BE2C (cell line): ENCODE measurements at regions not wholly inside any gene's neighbourhood (a gene's known extent, or its start where the extent isn't known, plus 50 kb on each side); places are given as distances from the start of the nearest gene placed in this dataset.

Experiments
- DNase-seq: peaks from one replicate; pipeline ENCODE4 v3.0.0-alpha.2; 2020
- H3K27me3 ChIP-seq: fragments of 250-450 bp; sonication (Bioruptor Pico); 2 replicates; pipeline ENCODE4 v1.5.1; 2020; ENCODE audit warnings: mild to moderate bottlenecking
- H3K36me3 ChIP-seq: fragments of 250-450 bp; sonication (Bioruptor Pico); 2 replicates; pipeline ENCODE4 v1.5.1; 2020; ENCODE audit warnings: mild to moderate bottlenecking
- H3K4me1 ChIP-seq: fragments of 250-450 bp; sonication (Bioruptor Pico); 2 replicates; pipeline ENCODE4 v1.5.1; 2020
- H3K4me3 ChIP-seq: 2 replicates; pipeline ENCODE4 v1.5.1; 2011; ENCODE audit warnings: low read depth, low read length
- H3K9me3 ChIP-seq: fragments of 250-450 bp; sonication (Bioruptor Pico); 2 replicates; pipeline ENCODE4 v1.5.1; 2020
- CTCF ChIP-seq: IDR thresholded peaks from 2 replicates; pipeline ENCODE4 v1.5.1; 2012; ENCODE audit warnings: mild to moderate bottlenecking, low read depth, low read length

GRCh38 chr5:34587355-34588241, 68.5 kb upstream of the RAI14 start:
- no peak for DNase-seq
- Histone ChIP-seq H3K36me3 (no peaks in the 10 kb centered on the region), H3K9me3 (no peaks in the 10 kb centered on the region), H3K4me3 (no peak overlapping the region), H3K4me1 (no peaks in the 10 kb centered on the region), H3K27me3 (no peaks in the 10 kb centered on the region)
- TF ChIP-seq CTCF, result no peak

- no peak for TF ChIP-seq CTCF
- no peak for DNase-seq
- H3K27me3 ChIP-seq, result no peaks in the 10 kb centered on the region
- no peaks in the 10 kb centered on the region for H3K9me3 ChIP-seq
- H3K36me3 ChIP-seq, result no peaks in the 10 kb centered on the region
- H3K4me3 ChIP-seq, result no peak overlapping the region
- H3K4me1 ChIP-seq, result no peaks in the 10 kb centered on the region
These were observed 66.3 kb upstream of the RAI14 start for GRCh38 chr5:34589832-34590231.

- Histone ChIP-seq H3K4me1 (no peaks in the 10 kb centered on the region), H3K27me3 (no peaks in the 10 kb centered on the region), H3K36me3 (no peaks in the 10 kb centered on the region), H3K9me3 (no peaks in the 10 kb centered on the region), H3K4me3 (no peak overlapping the region)
- no peak for DNase-seq
- TF ChIP-seq CTCF, result no peak
These were observed 64.4 kb upstream of the RAI14 start for GRCh38 chr5:34591723-34592122.

- no peak for DNase-seq
- no peaks in the 10 kb centered on the region for H3K27me3 ChIP-seq
- H3K4me3 ChIP-seq, result no peak overlapping the region
- no peak for TF ChIP-seq CTCF
- no peaks in the 10 kb centered on the region for H3K4me1 ChIP-seq
- no peaks in the 10 kb centered on the region for H3K36me3 ChIP-seq
- H3K9me3 ChIP-seq, result no peaks in the 10 kb centered on the region
These were observed 58.8 kb upstream of the RAI14 start for GRCh38 chr5:34597034-34598027.

GRCh38 chr5:34598177-34598794, 57.8 kb upstream of the RAI14 start:
- no peaks in the 10 kb centered on the region for H3K27me3 ChIP-seq
- H3K4me1 ChIP-seq, result no peaks in the 10 kb centered on the region
- H3K4me3 ChIP-seq, result no peak overlapping the region
- no peak for DNase-seq
- no peaks in the 10 kb centered on the region for H3K36me3 ChIP-seq
- TF ChIP-seq CTCF, result no peak
- no peaks in the 10 kb centered on the region for H3K9me3 ChIP-seq
